ENCODE measurements at regions not wholly inside any gene's neighbourhood (a gene's known extent, or its start where the extent isn't known, plus 50 kb on each side); places are given as distances from the start of the nearest gene placed in this dataset.

GRCh38 chr9:134521817-134522501 lies 119.6 kb upstream of the COL5A1 start:
- no peak for DNase-seq (ENCODE audit: low read depth in 2 of 2)
- Histone ChIP-seq H3K4me2 (ENCODE audit: extremely low read depth, insufficient read depth, low read length) (no peak overlapping the region), H3K79me2 (ENCODE audit: control insufficient read depth, insufficient read depth, low read length) (no peaks in the 10 kb centered on the region), H4K20me1 (ENCODE audit: control insufficient read depth, extremely low read depth, insufficient read depth, low read length) (no peaks in the 10 kb centered on the region), H3K4me3 (replicated peaks in 1 of 4; ENCODE audit: control extremely low read depth in 1 of 4, insufficient read depth in 1 of 4, low read depth in 3 of 4, low read length in 4 of 4) (no peak overlapping the region), H3K9me3 (ENCODE audit: control insufficient read depth, insufficient read depth, low read depth, low read length) (no peaks in the 10 kb centered on the region), H3K27me3 (ENCODE audit: control insufficient read depth, insufficient read depth, low read length) (no peaks in the 10 kb centered on the region), H3K9ac (ENCODE audit: insufficient read depth, low read length) (no peak overlapping the region), H2AFZ (ENCODE audit: low read length) (no peak overlapping the region), H3K36me3 (ENCODE audit: control insufficient read depth, insufficient read depth, low read length) (no peaks in the 10 kb centered on the region), H3K4me1 (ENCODE audit: control insufficient read depth, extremely low read depth, insufficient read depth, low read length) (no peaks in the 10 kb centered on the region), H3K27ac (ENCODE audit: insufficient read depth, low read length) (no peak overlapping the region)
- TF ChIP-seq EZH2 (IDR thresholded peaks at IDR 0.05; ENCODE audit: low read length, missing control alignments): no peak
- TF ChIP-seq, protein P1, sequence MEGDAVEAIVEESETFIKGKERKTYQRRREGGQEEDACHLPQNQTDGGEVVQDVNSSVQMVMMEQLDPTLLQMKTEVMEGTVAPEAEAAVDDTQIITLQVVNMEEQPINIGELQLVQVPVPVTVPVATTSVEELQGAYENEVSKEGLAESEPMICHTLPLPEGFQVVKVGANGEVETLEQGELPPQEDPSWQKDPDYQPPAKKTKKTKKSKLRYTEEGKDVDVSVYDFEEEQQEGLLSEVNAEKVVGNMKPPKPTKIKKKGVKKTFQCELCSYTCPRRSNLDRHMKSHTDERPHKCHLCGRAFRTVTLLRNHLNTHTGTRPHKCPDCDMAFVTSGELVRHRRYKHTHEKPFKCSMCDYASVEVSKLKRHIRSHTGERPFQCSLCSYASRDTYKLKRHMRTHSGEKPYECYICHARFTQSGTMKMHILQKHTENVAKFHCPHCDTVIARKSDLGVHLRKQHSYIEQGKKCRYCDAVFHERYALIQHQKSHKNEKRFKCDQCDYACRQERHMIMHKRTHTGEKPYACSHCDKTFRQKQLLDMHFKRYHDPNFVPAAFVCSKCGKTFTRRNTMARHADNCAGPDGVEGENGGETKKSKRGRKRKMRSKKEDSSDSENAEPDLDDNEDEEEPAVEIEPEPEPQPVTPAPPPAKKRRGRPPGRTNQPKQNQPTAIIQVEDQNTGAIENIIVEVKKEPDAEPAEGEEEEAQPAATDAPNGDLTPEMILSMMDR (conservative IDR thresholded peaks at IDR 0.05 in 1 of 2, IDR thresholded peaks at IDR 0.05 in 1 of 2; ENCODE audit: low read depth in 1 of 2, low read length in 2 of 2): no peak

GRCh38 chr9:134522502-134522848 lies 119.1 kb upstream of the COL5A1 start:
- no peak for DNase-seq (ENCODE audit: low read depth in 2 of 2)
- Histone ChIP-seq H3K9me3 (ENCODE audit: control insufficient read depth, insufficient read depth, low read depth, low read length) (no peaks in the 10 kb centered on the region), H3K4me3 (replicated peaks in 1 of 4; ENCODE audit: control extremely low read depth in 1 of 4, insufficient read depth in 1 of 4, low read depth in 3 of 4, low read length in 4 of 4) (no peak overlapping the region), H3K4me2 (ENCODE audit: extremely low read depth, insufficient read depth, low read length) (no peak overlapping the region), H3K36me3 (ENCODE audit: control insufficient read depth, insufficient read depth, low read length) (no peaks in the 10 kb centered on the region), H2AFZ (ENCODE audit: low read length) (no peak overlapping the region), H4K20me1 (ENCODE audit: control insufficient read depth, extremely low read depth, insufficient read depth, low read length) (no peaks in the 10 kb centered on the region), H3K9ac (ENCODE audit: insufficient read depth, low read length) (no peak overlapping the region), H3K27ac (ENCODE audit: insufficient read depth, low read length) (no peak overlapping the region), H3K27me3 (ENCODE audit: control insufficient read depth, insufficient read depth, low read length) (no peaks in the 10 kb centered on the region), H3K79me2 (ENCODE audit: control insufficient read depth, insufficient read depth, low read length) (no peaks in the 10 kb centered on the region), H3K4me1 (ENCODE audit: control insufficient read depth, extremely low read depth, insufficient read depth, low read length) (no peaks in the 10 kb centered on the region)
- TF ChIP-seq EZH2 (IDR thresholded peaks at IDR 0.05; ENCODE audit: low read length, missing control alignments): no peak
- TF ChIP-seq, protein P1 (conservative IDR thresholded peaks at IDR 0.05 in 1 of 2, IDR thresholded peaks at IDR 0.05 in 1 of 2; ENCODE audit: low read depth in 1 of 2, low read length in 2 of 2): no peak

- Histone ChIP-seq H3K4me1 (ENCODE audit: control insufficient read depth, extremely low read depth, insufficient read depth, low read length) (no peaks in the 10 kb centered on the region), H3K27ac (ENCODE audit: insufficient read depth, low read length) (no peak overlapping the region), H3K9ac (ENCODE audit: insufficient read depth, low read length) (no peak overlapping the region), H2AFZ (ENCODE audit: low read length) (no peak overlapping the region), H4K20me1 (ENCODE audit: control insufficient read depth, extremely low read depth, insufficient read depth, low read length) (no peaks in the 10 kb centered on the region), H3K36me3 (ENCODE audit: control insufficient read depth, insufficient read depth, low read length) (no peaks in the 10 kb centered on the region), H3K9me3 (ENCODE audit: control insufficient read depth, insufficient read depth, low read depth, low read length) (no peaks in the 10 kb centered on the region), H3K4me2 (ENCODE audit: extremely low read depth, insufficient read depth, low read length) (no peak overlapping the region), H3K27me3 (ENCODE audit: control insufficient read depth, insufficient read depth, low read length) (no peaks in the 10 kb centered on the region), H3K4me3 (replicated peaks in 1 of 4; ENCODE audit: control extremely low read depth in 1 of 4, insufficient read depth in 1 of 4, low read depth in 3 of 4, low read length in 4 of 4) (no peak overlapping the region), H3K79me2 (ENCODE audit: control insufficient read depth, insufficient read depth, low read length) (no peaks in the 10 kb centered on the region)
- TF ChIP-seq EZH2 (IDR thresholded peaks at IDR 0.05; ENCODE audit: low read length, missing control alignments): no peak
- TF ChIP-seq, protein P1 (conservative IDR thresholded peaks at IDR 0.05 in 1 of 2, IDR thresholded peaks at IDR 0.05 in 1 of 2; ENCODE audit: low read depth in 1 of 2, low read length in 2 of 2): no peak
- DNase-seq (ENCODE audit: low read depth in 2 of 2): no peak
Measured at GRCh38 chr9:134522976-134523375, 118.6 kb upstream of the COL5A1 start.
